ENCODE measurements at regions not wholly inside any gene's neighbourhood (a gene's known extent, or its start where the extent isn't known, plus 50 kb on each side); places are given as distances from the start of the nearest gene placed in this dataset.

- Histone ChIP-seq H3K4me1 (ENCODE audit: control insufficient read depth, extremely low read depth, insufficient read depth, low read length) (no peaks in the 10 kb centered on the region), H3K79me2 (ENCODE audit: control insufficient read depth, insufficient read depth, low read length) (no peaks in the 10 kb centered on the region), H3K27me3 (ENCODE audit: control insufficient read depth, extremely low read depth, insufficient read depth, low read length) (no peaks in the 10 kb centered on the region), H3K9me3 (ENCODE audit: control insufficient read depth, low read depth, low read length) (no peaks in the 10 kb centered on the region), H4K20me1 (ENCODE audit: control insufficient read depth, extremely low read depth, insufficient read depth, low read length) (no peaks in the 10 kb centered on the region), H3K27ac (ENCODE audit: control insufficient read depth, insufficient read depth, low read length) (no peak overlapping the region), H3K9ac (ENCODE audit: control insufficient read depth, extremely low read depth, insufficient read depth, low read length) (no peak overlapping the region), H3K4me2 (ENCODE audit: control insufficient read depth, extremely low read depth, insufficient read depth, low read depth, low read length) (no peak overlapping the region), H2AFZ (ENCODE audit: control insufficient read depth, low read length) (no peak overlapping the region), H3K4me3 (ENCODE audit: control insufficient read depth in 2 of 3, extremely low read depth in 1 of 3, insufficient read depth in 2 of 3, low read depth in 1 of 3, low read length in 3 of 3) (no peak overlapping the region), H3K36me3 (ENCODE audit: control insufficient read depth in 2 of 2, extremely low read depth in 1 of 2, insufficient read depth in 2 of 2, low read length in 2 of 2) (no peaks in the 10 kb centered on the region), H3K9me1 (ENCODE audit: control insufficient read depth, extremely low read depth, insufficient read depth, low read length) (no peaks in the 10 kb centered on the region)
- dilution Hi-C loops (cut with MboI; ENCODE audit: extremely low pct_ligation_motif_present, low sequenced_read_pairs) = no loop called here
- FAIRE-seq (no peak), DNase-seq (ENCODE audit: low read depth, low spot score) (no peak)
- TF ChIP-seq EZH2 (IDR thresholded peaks at IDR 0.05; ENCODE audit: low read length) = no peak
- TF ChIP-seq CTCF (optimal IDR thresholded peaks at IDR 0.05 in 1 of 3, IDR thresholded peaks at IDR 0.05 in 1 of 3, conservative IDR thresholded peaks at IDR 0.05 in 1 of 3; ENCODE audit: extremely low read depth in 1 of 3, insufficient read depth in 2 of 3, low read length in 3 of 3) = no peak
Measured at GRCh38 chr7:125201002-125201401, 271.4 kb upstream of the POT1 start.

GRCh38 chr7:125197731-125198393 lies 268.2 kb upstream of the POT1 start:
- no peaks in the 10 kb centered on the region for H4K20me1 ChIP-seq (ENCODE audit: control insufficient read depth, extremely low read depth, insufficient read depth, low read length)
- no peaks in the 10 kb centered on the region for H3K79me2 ChIP-seq (ENCODE audit: control insufficient read depth, insufficient read depth, low read length)
- H3K4me1 ChIP-seq (ENCODE audit: control insufficient read depth, extremely low read depth, insufficient read depth, low read length) = no peaks in the 10 kb centered on the region
- dilution Hi-C loops (cut with MboI; ENCODE audit: extremely low pct_ligation_motif_present, low sequenced_read_pairs) = no loop called here
- H3K9me1 ChIP-seq (ENCODE audit: control insufficient read depth, extremely low read depth, insufficient read depth, low read length) = no peaks in the 10 kb centered on the region
- H3K9ac ChIP-seq (ENCODE audit: control insufficient read depth, extremely low read depth, insufficient read depth, low read length) = no peak overlapping the region
- H2AFZ ChIP-seq (ENCODE audit: control insufficient read depth, low read length) = no peak overlapping the region
- DNase-seq (ENCODE audit: low read depth, low spot score) = no peak
- no peak overlapping the region for H3K4me3 ChIP-seq (ENCODE audit: control insufficient read depth in 2 of 3, extremely low read depth in 1 of 3, insufficient read depth in 2 of 3, low read depth in 1 of 3, low read length in 3 of 3)
- no peaks in the 10 kb centered on the region for H3K36me3 ChIP-seq (ENCODE audit: control insufficient read depth in 2 of 2, extremely low read depth in 1 of 2, insufficient read depth in 2 of 2, low read length in 2 of 2)
- H3K9me3 ChIP-seq (ENCODE audit: control insufficient read depth, low read depth, low read length) = no peaks in the 10 kb centered on the region
- FAIRE-seq = no peak
- H3K4me2 ChIP-seq (ENCODE audit: control insufficient read depth, extremely low read depth, insufficient read depth, low read depth, low read length) = no peak overlapping the region
- H3K27ac ChIP-seq (ENCODE audit: control insufficient read depth, insufficient read depth, low read length) = no peak overlapping the region
- no peaks in the 10 kb centered on the region for H3K27me3 ChIP-seq (ENCODE audit: control insufficient read depth, extremely low read depth, insufficient read depth, low read length)
- TF ChIP-seq EZH2 (IDR thresholded peaks at IDR 0.05; ENCODE audit: low read length) (no peak), CTCF (optimal IDR thresholded peaks at IDR 0.05 in 1 of 3, IDR thresholded peaks at IDR 0.05 in 1 of 3, conservative IDR thresholded peaks at IDR 0.05 in 1 of 3; ENCODE audit: extremely low read depth in 1 of 3, insufficient read depth in 2 of 3, low read length in 3 of 3) (no peak)

All from keratinocyte (primary cell).